ENCODE measurements at regions not wholly inside any gene's neighbourhood (a gene's known extent, or its start where the extent isn't known, plus 50 kb on each side); places are given as distances from the start of the nearest gene placed in this dataset.

DNA sequence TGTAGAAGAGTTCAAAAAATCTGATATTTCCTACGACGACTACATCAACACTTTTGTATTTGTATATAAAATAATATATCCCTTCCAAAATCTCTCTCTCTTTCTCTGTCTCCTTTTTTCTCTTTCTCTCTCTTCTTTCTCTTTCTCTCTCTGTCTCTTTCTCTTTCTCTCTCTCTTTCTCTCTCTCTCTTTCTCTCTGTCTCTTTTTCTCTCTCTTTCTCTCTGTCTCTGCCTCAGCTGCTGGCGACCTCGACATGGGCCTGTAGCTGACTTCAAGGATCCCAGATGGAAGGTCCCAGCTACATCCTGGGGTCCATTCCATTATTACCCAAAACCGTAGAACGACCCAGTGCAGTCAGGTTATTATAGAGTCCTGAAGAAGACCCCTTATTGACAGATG lies 90.0 kb downstream of the CD24 start:
- TF ChIP-seq TEAD4 (IDR thresholded peaks at IDR 0.05) (no peak), NFIC (IDR thresholded peaks at IDR 0.05) (no peak), EP300 (IDR thresholded peaks at IDR 0.05; ENCODE audit: borderline replicate concordance) (no peak), CEBPB (IDR thresholded peaks at IDR 0.05) (no peak), ZBTB7A (IDR thresholded peaks at IDR 0.05; ENCODE audit: low read depth) (no peak), REST (IDR thresholded peaks at IDR 0.05; ENCODE audit: low read depth) (no peak), TAF1 (IDR thresholded peaks at IDR 0.05; ENCODE audit: low read depth) (no peak), RAD21 (IDR thresholded peaks at IDR 0.05; ENCODE audit: low read depth) (no peak), CREB1 (IDR thresholded peaks at IDR 0.05; ENCODE audit: low read depth) (no peak), EGR1 (IDR thresholded peaks at IDR 0.05) (no peak), FOXM1 (IDR thresholded peaks at IDR 0.05; ENCODE audit: borderline replicate concordance, low read depth) (no peak), YY1 (IDR thresholded peaks at IDR 0.05; ENCODE audit: low read depth) (no peak)
- TF ChIP-seq, protein P1, sequence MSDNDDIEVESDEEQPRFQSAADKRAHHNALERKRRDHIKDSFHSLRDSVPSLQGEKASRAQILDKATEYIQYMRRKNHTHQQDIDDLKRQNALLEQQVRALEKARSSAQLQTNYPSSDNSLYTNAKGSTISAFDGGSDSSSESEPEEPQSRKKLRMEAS (IDR thresholded peaks at IDR 0.05): no peak

Measured in Ishikawa (cell line).